CD4-positive, alpha-beta T cell treated with Interleukin-4 for 4 hours (primary cell): ENCODE measurements at regions not wholly inside any gene's neighbourhood (a gene's known extent, or its start where the extent isn't known, plus 50 kb on each side); places are given as distances from the start of the nearest gene placed in this dataset.
"Not testable (repeated sequence)": the region's sequence is repeated elsewhere in the genome, so short reads cannot be mapped to it uniquely, and the experiment has no call there.

Source experiments
- DNase-seq: peaks from one replicate; pipeline ENCODE4 v3.0.0-alpha.2; 2020

- DNase-seq: no peak
Measured at GRCh38 chrX:10972706-10973105, 138.4 kb upstream of the HCCS start.

- no peak for DNase-seq
Measured at GRCh38 chrX:10974920-10975319, 136.2 kb upstream of the HCCS start.

GRCh38 chrX:10979956-10980355 lies 131.2 kb upstream of the HCCS start:
- DNase-seq: no peak

- DNase-seq: no peak
Measured at GRCh38 chrX:10981506-10981905, 129.6 kb upstream of the HCCS start.

GRCh38 chrX:10983526-10983925 lies 127.6 kb upstream of the HCCS start:
- DNase-seq: no peak

GRCh38 chrX:10984213-10984612 lies 126.9 kb upstream of the HCCS start:
- DNase-seq: no peak

- no peak for DNase-seq
Measured at GRCh38 chrX:10986616-10987015, 124.5 kb upstream of the HCCS start.

GRCh38 chrX:10988653-10989052 lies 122.5 kb upstream of the HCCS start:
- DNase-seq: no peak

GRCh38 chrX:10989386-10989785 lies 121.7 kb upstream of the HCCS start:
- no peak for DNase-seq

- DNase-seq: no peak
Measured at GRCh38 chrX:10990418-10990817, 120.7 kb upstream of the HCCS start.

- no peak for DNase-seq
Measured at GRCh38 chrX:10990976-10991375, 120.2 kb upstream of the HCCS start.

- no peak for DNase-seq
Measured at GRCh38 chrX:10992110-10992509, 119.0 kb upstream of the HCCS start.

- DNase-seq: not testable (repeated sequence)
Measured at GRCh38 chrX:11007076-11007475, 104.1 kb upstream of the HCCS start.

- no peak for DNase-seq
Measured at GRCh38 chrX:11010476-11010875, 100.7 kb upstream of the HCCS start.

- no peak for DNase-seq
Measured at GRCh38 chrX:11016728-11017127, 94.4 kb upstream of the HCCS start.

GRCh38 chrX:11022588-11022987 lies 88.5 kb upstream of the HCCS start:
- not testable (repeated sequence) for DNase-seq

- no peak for DNase-seq
Measured at GRCh38 chrX:11039926-11040325, 71.2 kb upstream of the HCCS start.

GRCh38 chrX:11040405-11040804 lies 70.7 kb upstream of the HCCS start:
- no peak for DNase-seq

GRCh38 chrX:11040996-11041395 lies 70.1 kb upstream of the HCCS start:
- no peak for DNase-seq

- DNase-seq: no peak
Measured at GRCh38 chrX:11050013-11050412, 61.1 kb upstream of the HCCS start.

- DNase-seq: no peak
Measured at GRCh38 chrX:11053351-11053750, 57.8 kb upstream of the HCCS start.

- no peak for DNase-seq
Measured at GRCh38 chrX:11056322-11057176, 54.6 kb upstream of the HCCS start.

GRCh38 chrX:11059933-11060332 lies 51.2 kb upstream of the HCCS start:
- DNase-seq: no peak
